Pons (tissue), 1 donor: ENCODE measurements at regions not wholly inside any gene's neighbourhood (a gene's known extent, or its start where the extent isn't known, plus 50 kb on each side); places are given as distances from the start of the nearest gene placed in this dataset.
A peak's percentile ranks its signal among the peaks of the same experiment; 100 is the strongest.

Experiments used
- DNase-seq: peaks from one replicate; pipeline ENCODE4 v3.0.0-alpha.2; 2016; ENCODE audit warnings: low spot score

GRCh38 chr21:22892740-22893139 lies 1894.5 kb downstream of the NCAM2 start:
- DNase-seq, result no peak

GRCh38 chr21:22898051-22898665 lies 1899.9 kb downstream of the NCAM2 start:
- no peak for DNase-seq

- no peak for DNase-seq
Measured at GRCh38 chr21:22900490-22900889, 1902.3 kb downstream of the NCAM2 start.

GRCh38 chr21:22903851-22904250 lies 1905.6 kb downstream of the NCAM2 start:
- DNase-seq, result no peak

GRCh38 chr21:22904385-22904784 lies 1906.2 kb downstream of the NCAM2 start:
- no peak for DNase-seq

- DNase-seq, result no peak
Measured at GRCh38 chr21:22925032-22925431, 1926.8 kb downstream of the NCAM2 start.

- no peak for DNase-seq
Measured at GRCh38 chr21:22927469-22927868, 1929.3 kb downstream of the NCAM2 start.

- no peak for DNase-seq
Measured at GRCh38 chr21:22941779-22942490, 1943.7 kb downstream of the NCAM2 start.

GRCh38 chr21:22955559-22955958 lies 1957.3 kb downstream of the NCAM2 start:
- DNase-seq, result no peak

- DNase-seq, result no peak
Measured at GRCh38 chr21:22961258-22961657, 1963.0 kb downstream of the NCAM2 start.

- DNase-seq, result no peak
Measured at GRCh38 chr21:22965455-22966135, 1967.4 kb downstream of the NCAM2 start.

- DNase-seq, result no peak
Measured at GRCh38 chr21:22981819-22982218, 1983.6 kb downstream of the NCAM2 start.

- no peak for DNase-seq
Measured at GRCh38 chr21:22993144-22993543, 1994.9 kb downstream of the NCAM2 start.

GRCh38 chr21:22993822-22994574 lies 1995.8 kb downstream of the NCAM2 start:
- no peak for DNase-seq

- no peak for DNase-seq
Measured at GRCh38 chr21:23003951-23004350, 2005.7 kb downstream of the NCAM2 start.

- no peak for DNase-seq
Measured at GRCh38 chr21:23008601-23009202, 2010.5 kb downstream of the NCAM2 start.

GRCh38 chr21:23009360-23009759 lies 2011.2 kb downstream of the NCAM2 start:
- no peak for DNase-seq

GRCh38 chr21:23014021-23014420 lies 2015.8 kb downstream of the NCAM2 start:
- DNase-seq, result no peak

GRCh38 chr21:23016617-23017016 lies 2018.4 kb downstream of the NCAM2 start:
- peak; percentile 48 for DNase-seq

- no peak for DNase-seq
Measured at GRCh38 chr21:23017989-23018388, 2019.8 kb downstream of the NCAM2 start.

- DNase-seq, result no peak
Measured at GRCh38 chr21:23020969-23021368, 2022.8 kb downstream of the NCAM2 start.

GRCh38 chr21:23021481-23021880 lies 2023.3 kb downstream of the NCAM2 start:
- DNase-seq, result no peak
